HepG2 (cell line): ENCODE measurements at regions not wholly inside any gene's neighbourhood (a gene's known extent, or its start where the extent isn't known, plus 50 kb on each side); places are given as distances from the start of the nearest gene placed in this dataset.

Experiments used
- AGO1 ChIP-seq: fragments of 200-400 bp; formaldehyde crosslinking; IDR thresholded peaks from 2 replicates; pipeline ENCODE4 v1.6.1; 2017; ENCODE audit warnings: mild to moderate bottlenecking, low read depth, low read length, moderate library complexity; ENCODE audit not compliant: poor library complexity, severe bottlenecking
- ERF ChIP-seq: IDR thresholded peaks from 2 replicates; pipeline ENCODE4 v1.6.1; 2018; ENCODE audit warnings: missing biosample characterization, missing genetic modification reagents
- KDM3A ChIP-seq: IDR thresholded peaks from 2 replicates; pipeline ENCODE4 v1.6.1; 2018; ENCODE audit warnings: low read depth, missing compliant biosample characterization
- LCORL ChIP-seq, 2 experiments: fragments of 450-650 bp in 1 of 2; sonication (generic) in 1 of 2; formaldehyde crosslinking in 1 of 2; IDR thresholded peaks; 2 replicates each; pipeline versions ENCODE4 v1.5.0 to v1.6.1; 2017 to 2020; ENCODE audit warnings: antibody characterized with exemption in 1 of 2, missing genetic modification reagents in 1 of 2
- MTA1 ChIP-seq: sonication (generic); formaldehyde crosslinking; IDR thresholded peaks from 2 replicates; pipeline ENCODE4 v1.4.0; 2020; ENCODE audit warnings: missing genetic modification reagents, mild to moderate bottlenecking, borderline replicate concordance
- POLR2G ChIP-seq: fragments of 200-400 bp; formaldehyde crosslinking; IDR thresholded peaks from 2 replicates; pipeline ENCODE4 v1.6.1; 2018; ENCODE audit warnings: mild to moderate bottlenecking, low read depth, low read length, moderate library complexity
- SP2 ChIP-seq: sonication (generic); formaldehyde crosslinking; IDR thresholded peaks from 2 replicates; pipeline ENCODE4 v1.5.1; 2020; ENCODE audit warnings: mild to moderate bottlenecking, missing genetic modification reagents
- ZNF24 ChIP-seq: fragments of 450-650 bp; IDR thresholded peaks from 2 replicates; pipeline ENCODE4 v1.6.1; 2017; ENCODE audit warnings: antibody characterized with exemption, mild to moderate bottlenecking
- ZNF616 ChIP-seq: sonication (generic); formaldehyde crosslinking; IDR thresholded peaks from 2 replicates; pipeline ENCODE4 v1.5.0; 2020; ENCODE audit warnings: low read depth, mild to moderate bottlenecking, missing genetic modification reagents
- TF ChIP-seq, protein P1 (sequence below): IDR thresholded peaks from 2 replicates; pipeline ENCODE4 v1.4.0; 2020; ENCODE audit warnings: mild to moderate bottlenecking, missing genetic modification reagents
- TF ChIP-seq, protein P2 (sequence below): sonication (generic); formaldehyde crosslinking; IDR thresholded peaks from 2 replicates; pipeline ENCODE4 v1.8.1; 2023; ENCODE audit warnings: mild to moderate bottlenecking, inconsistent platforms, moderate library complexity, missing genetic modification reagents, borderline replicate concordance
- TF ChIP-seq, protein P3 (sequence below): IDR thresholded peaks from 2 replicates; pipeline ENCODE4 v1.6.1; 2012; ENCODE audit warnings: low read length, improper control_type of control experiment
- TF ChIP-seq, protein P4 (sequence below): sonication (generic); formaldehyde crosslinking; IDR thresholded peaks from 2 replicates; pipeline ENCODE4 v1.5.1; 2020; ENCODE audit warnings: missing genetic modification reagents, mild to moderate bottlenecking, borderline replicate concordance
- TF ChIP-seq, protein P5 (sequence below): sonication (generic); formaldehyde crosslinking; IDR thresholded peaks from 2 replicates; pipeline ENCODE4 v1.8.0; 2022; ENCODE audit warnings: missing genetic modification reagents, low read depth, mild to moderate bottlenecking, borderline replicate concordance
- TF ChIP-seq, protein P6 (sequence below): sonication (generic); formaldehyde crosslinking; conservative IDR thresholded peaks from 2 replicates; pipeline ENCODE4 v1.8.0; 2022; ENCODE audit warnings: low read depth, missing genetic modification reagents
- TF ChIP-seq, protein P7 (sequence below): sonication (generic); formaldehyde crosslinking; IDR thresholded peaks from 2 replicates; pipeline ENCODE4 v1.5.0; 2020; ENCODE audit warnings: missing genetic modification reagents, mild to moderate bottlenecking, borderline replicate concordance

DNA sequence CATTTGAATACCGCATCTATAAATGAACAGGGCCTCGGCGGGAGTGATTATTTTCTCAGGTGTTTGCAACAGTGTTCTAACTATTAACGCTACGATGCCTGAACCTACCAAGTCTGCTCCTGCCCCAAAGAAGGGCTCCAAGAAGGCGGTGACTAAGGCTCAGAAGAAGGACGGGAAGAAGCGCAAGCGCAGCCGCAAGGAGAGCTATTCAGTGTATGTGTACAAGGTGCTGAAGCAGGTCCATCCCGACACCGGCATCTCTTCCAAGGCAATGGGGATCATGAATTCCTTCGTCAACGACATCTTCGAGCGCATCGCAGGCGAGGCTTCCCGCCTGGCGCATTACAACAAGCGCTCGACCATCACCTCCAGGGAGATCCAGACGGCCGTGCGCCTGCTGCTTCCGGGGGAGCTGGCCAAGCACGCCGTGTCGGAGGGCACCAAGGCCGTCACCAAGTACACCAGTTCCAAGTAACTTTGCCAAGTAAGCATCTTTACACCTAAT is 70.9 kb downstream of the HFE start (continued):
- TF ChIP-seq AGO1, result no peak
- TF ChIP-seq MTA1 (CRISPR knock-in tag), result peak; percentile 82; the same call in 1 of the 2 replicates
- TF ChIP-seq, protein P1, sequence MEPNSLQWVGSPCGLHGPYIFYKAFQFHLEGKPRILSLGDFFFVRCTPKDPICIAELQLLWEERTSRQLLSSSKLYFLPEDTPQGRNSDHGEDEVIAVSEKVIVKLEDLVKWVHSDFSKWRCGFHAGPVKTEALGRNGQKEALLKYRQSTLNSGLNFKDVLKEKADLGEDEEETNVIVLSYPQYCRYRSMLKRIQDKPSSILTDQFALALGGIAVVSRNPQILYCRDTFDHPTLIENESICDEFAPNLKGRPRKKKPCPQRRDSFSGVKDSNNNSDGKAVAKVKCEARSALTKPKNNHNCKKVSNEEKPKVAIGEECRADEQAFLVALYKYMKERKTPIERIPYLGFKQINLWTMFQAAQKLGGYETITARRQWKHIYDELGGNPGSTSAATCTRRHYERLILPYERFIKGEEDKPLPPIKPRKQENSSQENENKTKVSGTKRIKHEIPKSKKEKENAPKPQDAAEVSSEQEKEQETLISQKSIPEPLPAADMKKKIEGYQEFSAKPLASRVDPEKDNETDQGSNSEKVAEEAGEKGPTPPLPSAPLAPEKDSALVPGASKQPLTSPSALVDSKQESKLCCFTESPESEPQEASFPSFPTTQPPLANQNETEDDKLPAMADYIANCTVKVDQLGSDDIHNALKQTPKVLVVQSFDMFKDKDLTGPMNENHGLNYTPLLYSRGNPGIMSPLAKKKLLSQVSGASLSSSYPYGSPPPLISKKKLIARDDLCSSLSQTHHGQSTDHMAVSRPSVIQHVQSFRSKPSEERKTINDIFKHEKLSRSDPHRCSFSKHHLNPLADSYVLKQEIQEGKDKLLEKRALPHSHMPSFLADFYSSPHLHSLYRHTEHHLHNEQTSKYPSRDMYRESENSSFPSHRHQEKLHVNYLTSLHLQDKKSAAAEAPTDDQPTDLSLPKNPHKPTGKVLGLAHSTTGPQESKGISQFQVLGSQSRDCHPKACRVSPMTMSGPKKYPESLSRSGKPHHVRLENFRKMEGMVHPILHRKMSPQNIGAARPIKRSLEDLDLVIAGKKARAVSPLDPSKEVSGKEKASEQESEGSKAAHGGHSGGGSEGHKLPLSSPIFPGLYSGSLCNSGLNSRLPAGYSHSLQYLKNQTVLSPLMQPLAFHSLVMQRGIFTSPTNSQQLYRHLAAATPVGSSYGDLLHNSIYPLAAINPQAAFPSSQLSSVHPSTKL (CRISPR knock-in tag), result peak; percentile 73
- TF ChIP-seq ERF (CRISPR knock-in tag), result peak; percentile 91; the same call in 1 of the 2 replicates
- TF ChIP-seq LCORL (IDR thresholded peaks at IDR 0.05), result no peak
- peak; percentile 21; the same call in 1 of the 2 replicates for TF ChIP-seq LCORL (CRISPR knock-in tag; IDR thresholded peaks at IDR 0.05)
- peak; percentile 72 for TF ChIP-seq POLR2G
- TF ChIP-seq ZNF616 (CRISPR knock-in tag), result peak; percentile 16; the same call in 1 of the 2 replicates
- TF ChIP-seq, protein P2, sequence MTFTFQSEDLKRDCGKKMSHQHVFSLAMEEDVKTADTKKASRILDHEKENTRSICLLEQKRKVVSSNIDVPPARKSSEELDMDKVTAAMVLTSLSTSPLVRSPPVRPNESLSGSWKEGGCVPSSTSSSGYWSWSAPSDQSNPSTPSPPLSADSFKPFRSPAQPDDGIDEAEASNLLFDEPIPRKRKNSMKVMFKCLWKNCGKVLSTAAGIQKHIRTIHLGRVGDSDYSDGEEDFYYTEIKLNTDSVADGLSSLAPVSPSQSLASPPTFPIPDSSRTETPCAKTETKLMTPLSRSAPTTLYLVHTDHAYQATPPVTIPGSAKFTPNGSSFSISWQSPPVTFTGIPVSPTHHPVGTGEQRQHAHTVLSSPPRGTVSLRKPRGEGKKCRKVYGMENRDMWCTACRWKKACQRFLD (CRISPR knock-in tag), result peak; percentile 67; the same call in 1 of the 2 replicates
- TF ChIP-seq, protein P3, sequence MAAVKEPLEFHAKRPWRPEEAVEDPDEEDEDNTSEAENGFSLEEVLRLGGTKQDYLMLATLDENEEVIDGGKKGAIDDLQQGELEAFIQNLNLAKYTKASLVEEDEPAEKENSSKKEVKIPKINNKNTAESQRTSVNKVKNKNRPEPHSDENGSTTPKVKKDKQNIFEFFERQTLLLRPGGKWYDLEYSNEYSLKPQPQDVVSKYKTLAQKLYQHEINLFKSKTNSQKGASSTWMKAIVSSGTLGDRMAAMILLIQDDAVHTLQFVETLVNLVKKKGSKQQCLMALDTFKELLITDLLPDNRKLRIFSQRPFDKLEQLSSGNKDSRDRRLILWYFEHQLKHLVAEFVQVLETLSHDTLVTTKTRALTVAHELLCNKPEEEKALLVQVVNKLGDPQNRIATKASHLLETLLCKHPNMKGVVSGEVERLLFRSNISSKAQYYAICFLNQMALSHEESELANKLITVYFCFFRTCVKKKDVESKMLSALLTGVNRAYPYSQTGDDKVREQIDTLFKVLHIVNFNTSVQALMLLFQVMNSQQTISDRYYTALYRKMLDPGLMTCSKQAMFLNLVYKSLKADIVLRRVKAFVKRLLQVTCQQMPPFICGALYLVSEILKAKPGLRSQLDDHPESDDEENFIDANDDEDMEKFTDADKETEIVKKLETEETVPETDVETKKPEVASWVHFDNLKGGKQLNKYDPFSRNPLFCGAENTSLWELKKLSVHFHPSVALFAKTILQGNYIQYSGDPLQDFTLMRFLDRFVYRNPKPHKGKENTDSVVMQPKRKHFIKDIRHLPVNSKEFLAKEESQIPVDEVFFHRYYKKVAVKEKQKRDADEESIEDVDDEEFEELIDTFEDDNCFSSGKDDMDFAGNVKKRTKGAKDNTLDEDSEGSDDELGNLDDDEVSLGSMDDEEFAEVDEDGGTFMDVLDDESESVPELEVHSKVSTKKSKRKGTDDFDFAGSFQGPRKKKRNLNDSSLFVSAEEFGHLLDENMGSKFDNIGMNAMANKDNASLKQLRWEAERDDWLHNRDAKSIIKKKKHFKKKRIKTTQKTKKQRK, result no peak
- TF ChIP-seq KDM3A, result 0 out of 2 replicates have a peak, but pooled peaks have one; percentile 36
- TF ChIP-seq, protein P4, sequence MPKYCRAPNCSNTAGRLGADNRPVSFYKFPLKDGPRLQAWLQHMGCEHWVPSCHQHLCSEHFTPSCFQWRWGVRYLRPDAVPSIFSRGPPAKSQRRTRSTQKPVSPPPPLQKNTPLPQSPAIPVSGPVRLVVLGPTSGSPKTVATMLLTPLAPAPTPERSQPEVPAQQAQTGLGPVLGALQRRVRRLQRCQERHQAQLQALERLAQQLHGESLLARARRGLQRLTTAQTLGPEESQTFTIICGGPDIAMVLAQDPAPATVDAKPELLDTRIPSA, result peak; percentile 84; the same call in 1 of the 2 replicates
- TF ChIP-seq, protein P5, sequence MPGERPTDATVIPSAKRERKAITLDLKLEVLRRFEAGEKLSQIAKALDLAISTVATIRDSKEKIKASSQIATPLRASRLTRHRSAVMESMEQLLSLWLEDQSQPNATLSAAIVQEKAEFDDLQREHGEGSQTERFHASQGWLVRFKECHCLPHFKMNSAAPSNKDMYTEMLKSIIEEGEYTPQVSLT (CRISPR knock-in tag), result no peak
- TF ChIP-seq SP2, result no peak
- TF ChIP-seq, protein P6, sequence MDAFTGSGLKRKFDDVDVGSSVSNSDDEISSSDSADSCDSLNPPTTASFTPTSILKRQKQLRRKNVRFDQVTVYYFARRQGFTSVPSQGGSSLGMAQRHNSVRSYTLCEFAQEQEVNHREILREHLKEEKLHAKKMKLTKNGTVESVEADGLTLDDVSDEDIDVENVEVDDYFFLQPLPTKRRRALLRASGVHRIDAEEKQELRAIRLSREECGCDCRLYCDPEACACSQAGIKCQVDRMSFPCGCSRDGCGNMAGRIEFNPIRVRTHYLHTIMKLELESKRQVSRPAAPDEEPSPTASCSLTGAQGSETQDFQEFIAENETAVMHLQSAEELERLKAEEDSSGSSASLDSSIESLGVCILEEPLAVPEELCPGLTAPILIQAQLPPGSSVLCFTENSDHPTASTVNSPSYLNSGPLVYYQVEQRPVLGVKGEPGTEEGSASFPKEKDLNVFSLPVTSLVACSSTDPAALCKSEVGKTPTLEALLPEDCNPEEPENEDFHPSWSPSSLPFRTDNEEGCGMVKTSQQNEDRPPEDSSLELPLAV (CRISPR knock-in tag), result 0 out of 2 replicates have a peak, but pooled peaks have one; percentile 49
- TF ChIP-seq, protein P7, sequence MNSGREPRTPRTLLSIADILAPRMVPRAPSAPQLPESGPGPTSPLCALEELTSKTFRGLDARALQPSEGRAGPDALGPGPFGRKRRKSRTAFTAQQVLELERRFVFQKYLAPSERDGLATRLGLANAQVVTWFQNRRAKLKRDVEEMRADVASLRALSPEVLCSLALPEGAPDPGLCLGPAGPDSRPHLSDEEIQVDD, result no peak
- TF ChIP-seq ZNF24, result no peak
